HG03342 (cell line): ENCODE measurements at regions not wholly inside any gene's neighbourhood (a gene's known extent, or its start where the extent isn't known, plus 50 kb on each side); places are given as distances from the start of the nearest gene placed in this dataset.
A peak's percentile ranks its signal among the peaks of the same experiment; 100 is the strongest.

Experiments
- ATAC-seq: cut with Tn5 transposase; IDR thresholded peaks from one replicate; pipeline ENCODE4 v1.9.1; 2021; ENCODE audit warnings: mild to moderate bottlenecking, moderate library complexity; ENCODE audit not compliant: unreplicated experiment

- no peak for ATAC-seq
These were observed 136.1 kb upstream of the FAM83B start for GRCh38 chr6:54710456-54710855.

- no peak for ATAC-seq
These were observed 130.6 kb upstream of the FAM83B start for GRCh38 chr6:54716010-54716409.

GRCh38 chr6:54716877-54717276, 129.7 kb upstream of the FAM83B start:
- no peak for ATAC-seq

- ATAC-seq: peak; percentile 88
These were observed 128.6 kb upstream of the FAM83B start for GRCh38 chr6:54717849-54718455.

GRCh38 chr6:54718541-54719023, 128.0 kb upstream of the FAM83B start:
- no peak for ATAC-seq

GRCh38 chr6:54719131-54719530, 127.4 kb upstream of the FAM83B start:
- ATAC-seq: no peak

GRCh38 chr6:54719633-54720032, 126.9 kb upstream of the FAM83B start:
- no peak for ATAC-seq

- no peak for ATAC-seq
These were observed 124.2 kb upstream of the FAM83B start for GRCh38 chr6:54722328-54722727.

- no peak for ATAC-seq
These were observed 116.9 kb upstream of the FAM83B start for GRCh38 chr6:54729716-54730115.

GRCh38 chr6:54730767-54731630, 115.6 kb upstream of the FAM83B start:
- ATAC-seq: no peak

GRCh38 chr6:54737247-54737646, 109.3 kb upstream of the FAM83B start:
- peak; percentile 74 for ATAC-seq

- ATAC-seq: no peak
These were observed 98.6 kb upstream of the FAM83B start for GRCh38 chr6:54747955-54748354.

- ATAC-seq: no peak
These were observed 92.2 kb upstream of the FAM83B start for GRCh38 chr6:54754406-54754805.

- ATAC-seq: no peak
These were observed 88.2 kb upstream of the FAM83B start for GRCh38 chr6:54758340-54758739.

GRCh38 chr6:54768494-54768893, 78.1 kb upstream of the FAM83B start:
- ATAC-seq: no peak

- ATAC-seq: no peak
These were observed 76.2 kb upstream of the FAM83B start for GRCh38 chr6:54770328-54770727.

GRCh38 chr6:54771968-54772367, 74.6 kb upstream of the FAM83B start:
- no peak for ATAC-seq

GRCh38 chr6:54772610-54773009, 74.0 kb upstream of the FAM83B start:
- ATAC-seq: no peak

- no peak for ATAC-seq
These were observed 71.0 kb upstream of the FAM83B start for GRCh38 chr6:54775576-54775975.

GRCh38 chr6:54776891-54777290, 69.7 kb upstream of the FAM83B start:
- no peak for ATAC-seq

- ATAC-seq: no peak
These were observed 67.8 kb upstream of the FAM83B start for GRCh38 chr6:54778731-54779130.

- ATAC-seq: no peak
These were observed 62.6 kb upstream of the FAM83B start for GRCh38 chr6:54784011-54784410.
